ENCODE measurements at regions not wholly inside any gene's neighbourhood (a gene's known extent, or its start where the extent isn't known, plus 50 kb on each side); places are given as distances from the start of the nearest gene placed in this dataset.

GRCh38 chr6:102333736-102334135 lies 940.2 kb downstream of the GRIK2 start:
- TF ChIP-seq ZBTB21 (CRISPR knock-in tag; IDR thresholded peaks at IDR 0.05; ENCODE audit: borderline replicate concordance) (no peak), ATF6 (CRISPR knock-in tag; IDR thresholded peaks at IDR 0.05) (no peak), NFE2L1 (CRISPR knock-in tag; IDR thresholded peaks at IDR 0.05) (no peak), RELA (CRISPR knock-in tag; IDR thresholded peaks at IDR 0.05; ENCODE audit: borderline replicate concordance) (no peak), ZNF416 (CRISPR knock-in tag; IDR thresholded peaks at IDR 0.05) (no peak), SOX15 (CRISPR knock-in tag; IDR thresholded peaks at IDR 0.05) (no peak), USF1 (CRISPR knock-in tag; IDR thresholded peaks at IDR 0.05) (no peak), ZNF263 (CRISPR knock-in tag; IDR thresholded peaks at IDR 0.05; ENCODE audit: low read depth) (no peak), ZNF671 (CRISPR knock-in tag; IDR thresholded peaks at IDR 0.05) (no peak), MYBL2 (CRISPR knock-in tag; IDR thresholded peaks at IDR 0.05) (no peak), SMAD3 (CRISPR knock-in tag; IDR thresholded peaks at IDR 0.05; ENCODE audit: borderline replicate concordance) (no peak), AR (CRISPR knock-in tag; IDR thresholded peaks at IDR 0.05) (no peak), MAX (CRISPR knock-in tag; IDR thresholded peaks at IDR 0.05) (no peak), FOXJ3 (CRISPR knock-in tag; IDR thresholded peaks at IDR 0.05; ENCODE audit: borderline replicate concordance) (no peak)
- Mint-ChIP-seq H3K36me3 (no peaks in the 10 kb centered on the region), H3K4me3 (no peak overlapping the region), H3K27ac (no peak overlapping the region), H3K9me3 (peaks cover 4% of the 10 kb centered on the region), H3K27me3 (ENCODE audit: low read depth) (no peaks in the 10 kb centered on the region), H3K4me1 (no peaks in the 10 kb centered on the region)
- CTCF ChIA-PET: no interaction called here
- POLR2A ChIA-PET: no interaction called here
- no peak for ATAC-seq
- DNase-seq (ENCODE audit: low spot score): no peak

- Mint-ChIP-seq H3K4me1 (peaks cover 6% of the 10 kb centered on the region), H3K36me3 (no peaks in the 10 kb centered on the region), H3K4me3 (no peak overlapping the region), H3K27me3 (ENCODE audit: low read depth) (no peaks in the 10 kb centered on the region), H3K27ac (no peak overlapping the region), H3K9me3 (no peaks in the 10 kb centered on the region)
- ChIA-PET CTCF (no interaction called here), POLR2A (no interaction called here)
- ATAC-seq (peak; percentile 46; the same call in 1 of the 2 replicates), DNase-seq (ENCODE audit: low spot score) (no peak)
- no peak for TF ChIP-seq SMAD3 (CRISPR knock-in tag; IDR thresholded peaks at IDR 0.05; ENCODE audit: borderline replicate concordance)
- TF ChIP-seq RORB (CRISPR knock-in tag; IDR thresholded peaks at IDR 0.05): no peak
- TF ChIP-seq CREM (CRISPR knock-in tag; IDR thresholded peaks at IDR 0.05): no peak
- no peak for TF ChIP-seq ZNF138 (CRISPR knock-in tag; conservative IDR thresholded peaks at IDR 0.05)
Measured at GRCh38 chr6:102327697-102328225, 934.3 kb downstream of the GRIK2 start.

GRCh38 chr6:102313699-102314098 lies 920.2 kb downstream of the GRIK2 start:
- Mint-ChIP-seq H3K36me3 (peaks cover 7% of the 10 kb centered on the region), H3K4me3 (no peak overlapping the region), H3K4me1 (no peaks in the 10 kb centered on the region), H3K27me3 (ENCODE audit: low read depth) (no peaks in the 10 kb centered on the region), H3K27ac (no peak overlapping the region), H3K9me3 (peaks cover 10% of the 10 kb centered on the region)
- DNase-seq (ENCODE audit: low spot score) (no peak), ATAC-seq (no peak)
- CTCF ChIA-PET: no interaction called here
- POLR2A ChIA-PET: no interaction called here
- TF ChIP-seq ETV6 (CRISPR knock-in tag; IDR thresholded peaks at IDR 0.05) (no peak), HMGXB4 (CRISPR knock-in tag; IDR thresholded peaks at IDR 0.05) (no peak), AR (CRISPR knock-in tag; IDR thresholded peaks at IDR 0.05) (no peak)

All from WTC11 (cell line).